Keratinocyte (primary cell): ENCODE measurements at regions not wholly inside any gene's neighbourhood (a gene's known extent, or its start where the extent isn't known, plus 50 kb on each side); places are given as distances from the start of the nearest gene placed in this dataset.

Experiments
- DNase-seq: peaks from one replicate; pipeline ENCODE4 v3.0.0-alpha.2; 2011; ENCODE audit warnings: low read depth, missing footprints, low spot score
- FAIRE-seq: peaks from 2 replicates; lab custom pipeline; 2011; peaks lifted over from hg19 to GRCh38; lab: Jason Lieb, UNC
- H2AFZ ChIP-seq: 2 replicates; pipeline ENCODE4 v1.6.0; 2012; ENCODE audit warnings: low read length, control low read depth, inconsistent platforms; ENCODE audit not compliant: control insufficient read depth
- H3K27ac ChIP-seq: 2 replicates; pipeline ENCODE4 v1.5.1; 2011; ENCODE audit warnings: low read length; ENCODE audit not compliant: control insufficient read depth, insufficient read depth
- H3K27me3 ChIP-seq: 3 replicates; pipeline ENCODE4 v1.6.0; 2011; ENCODE audit warnings: low read length; ENCODE audit not compliant: control insufficient read depth, insufficient read depth; ENCODE audit errors: extremely low read depth
- H3K36me3 ChIP-seq, 2 experiments: 2 replicates in 1 of 2; 3 replicates in 1 of 2; pipeline ENCODE4 v1.5.1; 2011; ENCODE audit warnings: low read length in 2 of 2, mild to moderate bottlenecking in 1 of 2; ENCODE audit not compliant: control insufficient read depth in 2 of 2, insufficient read depth in 2 of 2; ENCODE audit errors: extremely low read depth in 1 of 2
- H3K4me1 ChIP-seq: 3 replicates; pipeline ENCODE4 v1.5.1; 2011; ENCODE audit warnings: low read length; ENCODE audit not compliant: control insufficient read depth, insufficient read depth; ENCODE audit errors: extremely low read depth
- H3K4me2 ChIP-seq: 3 replicates; pipeline ENCODE4 v1.6.0; 2011; ENCODE audit warnings: low read depth, low read length; ENCODE audit not compliant: control insufficient read depth, insufficient read depth; ENCODE audit errors: extremely low read depth
- H3K4me3 ChIP-seq, 3 experiments: fragments of 200-600 bp in 1 of 3; sonication (generic) in 1 of 3; 2 replicates in 2 of 3; 3 replicates in 1 of 3; pipeline ENCODE4 v1.5.1; 2011 to 2016; ENCODE audit warnings: low read length in 3 of 3, mild to moderate bottlenecking in 3 of 3, control low read depth in 2 of 3, inconsistent platforms in 1 of 3, low read depth in 1 of 3, mixed read lengths in 1 of 3, mixed run types in 1 of 3, moderate library complexity in 1 of 3; ENCODE audit not compliant: control insufficient read depth in 2 of 3, insufficient read depth in 2 of 3; ENCODE audit errors: extremely low read depth in 1 of 3
- H3K79me2 ChIP-seq: 2 replicates; pipeline ENCODE4 v1.6.0; 2012; ENCODE audit warnings: low read length; ENCODE audit not compliant: control insufficient read depth, insufficient read depth
- H3K9ac ChIP-seq: 3 replicates; pipeline ENCODE4 v1.6.0; 2011; ENCODE audit warnings: low read length; ENCODE audit not compliant: control insufficient read depth, insufficient read depth; ENCODE audit errors: extremely low read depth
- H3K9me1 ChIP-seq: 3 replicates; pipeline ENCODE4 v1.6.0; 2011; ENCODE audit warnings: low read length; ENCODE audit not compliant: control insufficient read depth, insufficient read depth; ENCODE audit errors: extremely low read depth
- H3K9me3 ChIP-seq: 2 replicates; pipeline ENCODE4 v1.5.1; 2012; ENCODE audit warnings: low read depth, low read length; ENCODE audit not compliant: control insufficient read depth
- H4K20me1 ChIP-seq: 3 replicates; pipeline ENCODE4 v1.6.0; 2011; ENCODE audit warnings: low read length; ENCODE audit not compliant: control insufficient read depth, insufficient read depth; ENCODE audit errors: extremely low read depth
- CTCF ChIP-seq, 3 experiments: IDR thresholded peaks in 1 of 3; conservative IDR thresholded peaks in 1 of 3; optimal IDR thresholded peaks in 1 of 3; 2 replicates in 2 of 3; 3 replicates in 1 of 3; pipeline versions ENCODE3 to v1.5.1; 2011; ENCODE audit warnings: low read length in 3 of 3, mild to moderate bottlenecking in 3 of 3, moderate library complexity in 2 of 3, control low read depth in 1 of 3, inconsistent platforms in 1 of 3; ENCODE audit not compliant: insufficient read depth in 2 of 3; ENCODE audit errors: extremely low read depth in 1 of 3
- EZH2 ChIP-seq: IDR thresholded peaks from one replicate; pipeline ENCODE4 v1.6.1; 2012; ENCODE audit warnings: inconsistent platforms, mild to moderate bottlenecking, low read length, moderate library complexity
- dilution Hi-C: fragments of 300-500 bp; cut with MboI; formaldehyde crosslinking; loops from one replicate; pipeline ENCODE4 v1.7.0; 2020; ENCODE audit warnings: low sequenced_read_pairs; ENCODE audit not compliant: extremely low pct_ligation_motif_present

DNA sequence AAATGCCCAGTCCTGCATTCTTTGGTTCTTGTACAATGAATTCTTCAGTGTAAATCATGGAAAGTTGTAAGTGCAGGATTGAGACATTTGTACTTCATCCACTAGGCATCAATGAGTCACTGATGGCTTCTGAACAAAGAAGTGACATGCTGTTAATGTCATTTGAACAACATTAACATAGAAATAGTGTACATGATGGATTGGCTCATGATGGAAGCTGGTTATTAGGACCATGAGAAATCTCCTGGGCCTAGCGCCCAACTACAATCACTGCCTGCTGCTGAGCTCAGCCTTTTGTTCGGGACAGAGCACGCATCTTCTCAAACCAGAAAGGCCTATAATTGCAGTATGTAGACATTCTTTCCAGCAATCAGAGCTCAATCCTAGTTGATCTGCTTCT, 316.8 kb upstream of the TSHZ2 start:
- Histone ChIP-seq H4K20me1 (no peaks in the 10 kb centered on the region), H3K27ac (no peak overlapping the region), H3K36me3 (no peaks in the 10 kb centered on the region), H3K4me2 (no peak overlapping the region), H3K9ac (no peak overlapping the region), H3K27me3 (no peaks in the 10 kb centered on the region), H2AFZ (no peak overlapping the region), H3K9me1 (no peaks in the 10 kb centered on the region), H3K9me3 (no peaks in the 10 kb centered on the region), H3K79me2 (no peaks in the 10 kb centered on the region), H3K4me3 (no peak overlapping the region), H3K4me1 (no peaks in the 10 kb centered on the region)
- FAIRE-seq (no peak), DNase-seq (no peak)
- no peak for TF ChIP-seq CTCF (optimal IDR thresholded peaks at IDR 0.05 in 1 of 3, IDR thresholded peaks at IDR 0.05 in 1 of 3, conservative IDR thresholded peaks at IDR 0.05 in 1 of 3; ENCODE audit: extremely low read depth in 1 of 3, insufficient read depth in 2 of 3, low read length in 3 of 3)
- no peak for TF ChIP-seq EZH2
- dilution Hi-C loops = no loop called here

DNA sequence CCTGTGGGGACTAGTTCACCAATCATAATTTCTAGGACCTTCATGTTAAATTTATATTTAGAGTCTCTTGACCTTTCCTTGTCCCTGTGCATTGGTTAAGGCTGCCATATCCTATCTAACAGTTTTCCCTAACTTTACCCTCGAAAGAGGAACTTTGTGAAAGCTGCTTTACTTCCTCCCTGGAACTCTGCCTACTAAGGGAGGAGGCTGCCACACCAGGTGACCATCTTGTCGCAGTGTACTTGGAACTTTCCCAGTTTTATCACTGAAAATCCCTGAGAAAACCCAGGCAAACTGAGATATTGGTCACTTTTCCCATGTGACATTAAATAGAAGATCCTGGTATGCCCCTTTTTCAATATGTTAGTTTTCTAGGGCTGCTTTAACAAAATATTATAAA, 317.6 kb upstream of the TSHZ2 start:
- Histone ChIP-seq H3K79me2 (no peaks in the 10 kb centered on the region), H4K20me1 (no peaks in the 10 kb centered on the region), H3K4me2 (no peak overlapping the region), H3K9ac (no peak overlapping the region), H3K27ac (no peak overlapping the region), H3K4me1 (no peaks in the 10 kb centered on the region), H2AFZ (no peak overlapping the region), H3K27me3 (no peaks in the 10 kb centered on the region), H3K9me1 (no peaks in the 10 kb centered on the region), H3K4me3 (no peak overlapping the region), H3K36me3 (no peaks in the 10 kb centered on the region), H3K9me3 (no peaks in the 10 kb centered on the region)
- dilution Hi-C loops = no loop called here
- DNase-seq (no peak), FAIRE-seq (no peak)
- no peak for TF ChIP-seq CTCF (optimal IDR thresholded peaks at IDR 0.05 in 1 of 3, IDR thresholded peaks at IDR 0.05 in 1 of 3, conservative IDR thresholded peaks at IDR 0.05 in 1 of 3; ENCODE audit: extremely low read depth in 1 of 3, insufficient read depth in 2 of 3, low read length in 3 of 3)
- TF ChIP-seq EZH2 = no peak
